Endothelial cell of umbilical vein (primary cell): ENCODE measurements at regions not wholly inside any gene's neighbourhood (a gene's known extent, or its start where the extent isn't known, plus 50 kb on each side); places are given as distances from the start of the nearest gene placed in this dataset.

Experiments used
- BruUV-seq: library from RNA; stranded (reverse); fragments of 400-500 nt; replicated peaks from 2 replicates; lab custom pipeline; 2021; lab: Mats Ljungman, UMichigan
- CTCF ChIA-PET: fragments of 300-600, 350-600 bp; sonication (Branson Sonifier 250); formaldehyde crosslinking; loops from one replicate; lab custom pipeline; 2021; ENCODE audit warnings: antibody characterized with exemption, inconsistent platforms; lab: Charles Lee
- POLR2A ChIA-PET: fragments of 300-600, 350-600 bp; sonication (Branson Sonifier 250); formaldehyde crosslinking; loops from one replicate; lab custom pipeline; 2021; ENCODE audit warnings: antibody characterized with exemption, inconsistent platforms; lab: Charles Lee
- DNase-seq: peaks from one replicate; pipeline ENCODE4 v3.0.0-alpha.2; 2011; ENCODE audit warnings: low read depth, low spot score
- FAIRE-seq: peaks from 2 replicates; lab custom pipeline; 2011; peaks lifted over from hg19 to GRCh38; lab: Jason Lieb, UNC
- H2AFZ ChIP-seq: 2 replicates; pipeline ENCODE4 v1.6.0; 2012; ENCODE audit warnings: low read depth, low read length, control low read depth, inconsistent platforms
- H3K27ac ChIP-seq: 2 replicates; pipeline ENCODE4 v1.5.1; 2011; ENCODE audit warnings: low read depth, mild to moderate bottlenecking, control low read depth, low read length, moderate library complexity; ENCODE audit not compliant: insufficient read depth
- H3K27me3 ChIP-seq, 2 experiments: 2 replicates each; pipeline versions ENCODE4 v1.6.0 to v1.6.1; 2011; ENCODE audit warnings: low read length in 2 of 2, mixed read lengths in 1 of 2; ENCODE audit not compliant: control insufficient read depth in 2 of 2, insufficient read depth in 2 of 2
- H3K36me3 ChIP-seq, 2 experiments: 2 replicates in 1 of 2; 3 replicates in 1 of 2; pipeline ENCODE4 v1.5.1; 2011; ENCODE audit warnings: low read length in 2 of 2, mild to moderate bottlenecking in 1 of 2, moderate library complexity in 1 of 2; ENCODE audit not compliant: control insufficient read depth in 2 of 2, insufficient read depth in 2 of 2; ENCODE audit errors: extremely low read depth in 1 of 2
- H3K4me1 ChIP-seq: 3 replicates; pipeline ENCODE4 v1.5.1; 2011; ENCODE audit warnings: mild to moderate bottlenecking, low read length; ENCODE audit not compliant: control insufficient read depth, insufficient read depth; ENCODE audit errors: extremely low read depth
- H3K4me2 ChIP-seq: 2 replicates; pipeline ENCODE4 v1.6.1; 2011; ENCODE audit warnings: low read length, control low read depth, mixed read lengths; ENCODE audit not compliant: insufficient read depth
- H3K4me3 ChIP-seq, 3 experiments: fragments of 200-600 bp in 1 of 3; sonication (generic), shearing (Covaris generic) in 1 of 3; replicated peaks in 1 of 3; 2 replicates each; pipeline ENCODE4 v1.5.1; 2011 to 2016; ENCODE audit warnings: control low read depth in 3 of 3, low read length in 3 of 3, mild to moderate bottlenecking in 2 of 3, inconsistent platforms in 1 of 3, low read depth in 1 of 3, moderate library complexity in 1 of 3; ENCODE audit not compliant: insufficient read depth in 1 of 3
- H3K79me2 ChIP-seq: 2 replicates; pipeline ENCODE4 v1.6.0; 2012; ENCODE audit warnings: low read length, inconsistent platforms; ENCODE audit not compliant: control insufficient read depth, insufficient read depth
- H3K9ac ChIP-seq: replicated peaks from 2 replicates; pipeline ENCODE3; 2011; ENCODE audit warnings: low read length, control low read depth; ENCODE audit not compliant: insufficient read depth; ENCODE audit errors: extremely low read depth
- H3K9me1 ChIP-seq: replicated peaks from 3 replicates; pipeline ENCODE4 v1.6.0; 2011; ENCODE audit warnings: mild to moderate bottlenecking, low read length; ENCODE audit not compliant: control insufficient read depth, insufficient read depth; ENCODE audit errors: extremely low read depth
- H3K9me3 ChIP-seq: replicated peaks from 2 replicates; pipeline ENCODE4 v1.5.1; 2012; ENCODE audit warnings: low read length, inconsistent platforms; ENCODE audit not compliant: control insufficient read depth, insufficient read depth
- H4K20me1 ChIP-seq: replicated peaks from 2 replicates; pipeline ENCODE3; 2011; ENCODE audit warnings: mild to moderate bottlenecking, low read length; ENCODE audit not compliant: control insufficient read depth, insufficient read depth; ENCODE audit errors: extremely low read depth
- EZH2 ChIP-seq: IDR thresholded peaks from 2 replicates; pipeline ENCODE4 v1.6.1; 2012; ENCODE audit warnings: borderline replicate concordance, low read depth, mild to moderate bottlenecking, moderate library complexity, low read length, inconsistent platforms; ENCODE audit not compliant: severe bottlenecking
- FOS ChIP-seq: IDR thresholded peaks from 2 replicates; pipeline ENCODE4 v1.6.1; 2011; ENCODE audit warnings: mild to moderate bottlenecking, low read length, moderate library complexity, borderline replicate concordance; ENCODE audit not compliant: insufficient read depth
- GATA2 ChIP-seq: IDR thresholded peaks from 2 replicates; pipeline ENCODE4 v1.7.0; 2011; ENCODE audit warnings: low read depth, mild to moderate bottlenecking, moderate library complexity, mixed read lengths, low read length; ENCODE audit not compliant: insufficient read length, insufficient read depth
- JUN ChIP-seq: IDR thresholded peaks from 2 replicates; pipeline ENCODE4 v1.6.1; 2011; ENCODE audit warnings: borderline replicate concordance, low read depth; ENCODE audit not compliant: insufficient read length, insufficient read depth
- MYC ChIP-seq: IDR thresholded peaks from one replicate; pipeline ENCODE4 v1.6.1; 2011; ENCODE audit warnings: mild to moderate bottlenecking, low read depth, low read length
- POLR2A ChIP-seq: IDR thresholded peaks from 2 replicates; pipeline ENCODE4 v1.6.1; 2012; ENCODE audit warnings: low read depth, mild to moderate bottlenecking, control low read depth, low read length
- POLR2AphosphoS5 ChIP-seq: IDR thresholded peaks from 2 replicates; pipeline ENCODE4 v1.6.1; 2012; ENCODE audit warnings: low read depth, mild to moderate bottlenecking, control low read depth, low read length, moderate library complexity; ENCODE audit not compliant: insufficient read depth
- dilution Hi-C: fragments of 300-500 bp; cut with MboI; formaldehyde crosslinking; loops from one replicate; pipeline ENCODE4 v1.15.0; 2019; ENCODE audit warnings: low sequenced_read_pairs; ENCODE audit not compliant: extremely low pct_ligation_motif_present
- intact Hi-C: fragments of 100-400 bp; cut with micrococcal nuclease; formaldehyde crosslinking; loops from one replicate; pipeline ENCODE4 v1.10.0; 2022
- TF ChIP-seq, protein P1 (sequence below): IDR thresholded peaks from 2 replicates; pipeline ENCODE4 v1.6.1; 2011; ENCODE audit not compliant: insufficient read depth, insufficient read length
- TF ChIP-seq, protein P2 (sequence below), 2 donors: IDR thresholded peaks; 1 replicate in 1 of 2; 2 replicates in 1 of 2; pipeline ENCODE4 v1.5.1; 2011; ENCODE audit warnings: low read length in 2 of 2, mild to moderate bottlenecking in 2 of 2, moderate library complexity in 2 of 2, control low read depth in 1 of 2, inconsistent platforms in 1 of 2, low read depth in 1 of 2; ENCODE audit not compliant: insufficient read depth in 1 of 2; ENCODE audit errors: extremely low read depth in 1 of 2

DNA sequence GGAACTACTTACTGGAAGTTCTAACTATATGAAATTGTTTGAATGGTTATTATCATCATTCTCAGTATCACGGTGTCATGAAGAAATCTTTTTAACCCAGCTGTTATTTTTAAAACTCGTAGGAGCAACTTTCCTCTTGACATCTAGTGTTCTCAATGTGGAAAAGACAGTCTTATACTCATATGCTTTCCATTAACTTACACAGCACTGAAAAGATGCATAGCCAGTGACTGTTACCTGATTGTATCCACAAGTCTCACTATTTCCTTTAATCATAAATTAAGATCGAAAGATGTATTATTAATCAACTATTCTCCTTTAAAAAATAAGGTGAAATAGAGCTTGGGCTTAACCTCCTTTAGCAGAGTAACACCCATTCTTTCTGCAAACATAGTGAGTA, 59.7 kb upstream of the TNFSF4 start:
- Histone ChIP-seq H3K9me3 (no peaks in the 10 kb centered on the region), H3K27ac (no peak overlapping the region), H3K36me3 (no peaks in the 10 kb centered on the region), H3K4me1 (peaks cover 14% of the 10 kb centered on the region), H3K79me2 (no peaks in the 10 kb centered on the region), H3K9ac (no peak overlapping the region), H3K9me1 (no peaks in the 10 kb centered on the region), H3K27me3 (no peaks in the 10 kb centered on the region), H2AFZ (no peak overlapping the region), H3K4me2 (no peak overlapping the region), H4K20me1 (no peaks in the 10 kb centered on the region), H3K4me3 (no peak overlapping the region)
- dilution Hi-C loops: no loop called here
- BruUV-seq: no TSS peak
- FAIRE-seq (no peak), DNase-seq (no peak)
- POLR2A ChIA-PET: no interaction called here
- CTCF ChIA-PET: interaction anchor here (1.0 kb wide), 1 partner anchor 11 kb away, joined by 8 read pairs; no protein-coding TSS in a partner anchor
- intact Hi-C loops: no loop called here
- TF ChIP-seq MYC (no peak), GATA2 (no peak), POLR2A (no peak), POLR2AphosphoS5 (no peak), JUN (no peak), FOS (no peak), EZH2 (no peak)
- TF ChIP-seq, protein P1, sequence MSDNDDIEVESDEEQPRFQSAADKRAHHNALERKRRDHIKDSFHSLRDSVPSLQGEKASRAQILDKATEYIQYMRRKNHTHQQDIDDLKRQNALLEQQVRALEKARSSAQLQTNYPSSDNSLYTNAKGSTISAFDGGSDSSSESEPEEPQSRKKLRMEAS: no peak
- TF ChIP-seq, protein P2, sequence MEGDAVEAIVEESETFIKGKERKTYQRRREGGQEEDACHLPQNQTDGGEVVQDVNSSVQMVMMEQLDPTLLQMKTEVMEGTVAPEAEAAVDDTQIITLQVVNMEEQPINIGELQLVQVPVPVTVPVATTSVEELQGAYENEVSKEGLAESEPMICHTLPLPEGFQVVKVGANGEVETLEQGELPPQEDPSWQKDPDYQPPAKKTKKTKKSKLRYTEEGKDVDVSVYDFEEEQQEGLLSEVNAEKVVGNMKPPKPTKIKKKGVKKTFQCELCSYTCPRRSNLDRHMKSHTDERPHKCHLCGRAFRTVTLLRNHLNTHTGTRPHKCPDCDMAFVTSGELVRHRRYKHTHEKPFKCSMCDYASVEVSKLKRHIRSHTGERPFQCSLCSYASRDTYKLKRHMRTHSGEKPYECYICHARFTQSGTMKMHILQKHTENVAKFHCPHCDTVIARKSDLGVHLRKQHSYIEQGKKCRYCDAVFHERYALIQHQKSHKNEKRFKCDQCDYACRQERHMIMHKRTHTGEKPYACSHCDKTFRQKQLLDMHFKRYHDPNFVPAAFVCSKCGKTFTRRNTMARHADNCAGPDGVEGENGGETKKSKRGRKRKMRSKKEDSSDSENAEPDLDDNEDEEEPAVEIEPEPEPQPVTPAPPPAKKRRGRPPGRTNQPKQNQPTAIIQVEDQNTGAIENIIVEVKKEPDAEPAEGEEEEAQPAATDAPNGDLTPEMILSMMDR (IDR thresholded peaks at IDR 0.05; ENCODE audit: extremely low read depth in 1 of 2, insufficient read depth in 1 of 2, low read depth in 1 of 2, low read length in 2 of 2): no peak
